NCI-H1436 (cell line): ENCODE measurements at regions not wholly inside any gene's neighbourhood (a gene's known extent, or its start where the extent isn't known, plus 50 kb on each side); places are given as distances from the start of the nearest gene placed in this dataset.
"Not testable (repeated sequence)": the region's sequence is repeated elsewhere in the genome, so short reads cannot be mapped to it uniquely, and the experiment has no call there.

Experiments
- DNase-seq: peaks from one replicate; lab custom pipeline; 2025; lab: John Stamatoyannopoulos, UW

DNA sequence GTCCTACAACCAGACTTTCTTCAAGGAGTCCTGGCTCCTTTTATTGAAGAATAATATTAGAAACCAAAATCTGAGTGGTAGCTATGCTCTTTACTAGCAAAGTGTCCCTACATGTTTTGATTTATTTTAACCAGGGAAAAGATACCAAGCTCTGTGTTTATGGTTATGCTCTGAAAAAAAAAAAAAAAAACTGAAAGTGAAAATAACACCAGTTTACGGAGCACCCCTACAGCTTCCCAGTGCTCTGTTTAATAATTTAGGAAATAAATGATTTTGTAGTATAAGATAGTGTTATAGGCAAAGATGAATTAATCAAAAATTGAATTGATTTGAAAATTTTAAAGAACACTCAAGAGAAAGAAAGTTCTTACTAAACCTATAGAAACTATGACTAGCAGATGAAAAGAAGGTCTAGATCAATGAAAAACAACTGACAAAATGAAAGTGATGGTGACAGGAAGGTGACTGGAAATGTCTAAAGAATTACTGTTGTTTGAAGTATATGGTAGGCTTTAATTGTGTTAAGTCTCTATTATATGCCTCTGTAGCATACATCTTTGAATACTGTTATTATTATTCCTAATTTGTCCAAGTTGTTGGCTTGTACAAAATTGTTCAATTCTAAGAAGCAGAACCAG is 1698.4 kb upstream of the PCDH10 start:
- no peak for DNase-seq

DNA sequence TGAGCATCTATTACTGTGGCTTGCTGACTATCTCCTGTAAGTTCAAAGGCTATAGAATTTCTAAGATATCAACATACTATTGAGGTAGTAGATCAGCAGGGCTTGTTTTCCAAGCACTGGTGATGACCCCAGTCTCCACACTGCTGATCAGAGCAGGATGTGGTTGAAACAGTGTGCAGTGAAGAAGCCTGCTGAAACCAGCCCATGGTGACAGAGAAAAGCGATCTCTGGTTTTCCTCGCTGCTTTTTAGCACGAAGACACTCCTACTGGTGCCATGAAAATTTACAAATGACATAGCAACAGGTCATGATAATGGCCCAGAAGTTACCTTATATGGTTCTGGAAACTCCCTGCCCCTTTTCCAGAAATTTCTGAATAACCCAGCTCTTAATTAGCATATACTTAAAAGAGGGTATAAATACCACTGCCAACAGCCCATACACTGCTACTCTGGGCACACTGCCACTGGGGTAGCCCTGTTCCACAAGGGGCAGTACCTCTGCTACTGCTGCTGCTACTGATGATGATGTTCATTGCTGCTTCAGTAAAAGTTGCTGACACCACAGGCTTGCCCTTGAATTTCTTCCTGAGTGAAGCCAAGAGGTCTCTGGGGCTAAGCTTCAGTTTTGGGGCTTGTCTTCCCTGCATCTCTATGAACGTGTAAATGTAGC is 1689.5 kb upstream of the PCDH10 start:
- DNase-seq, result no peak

DNA sequence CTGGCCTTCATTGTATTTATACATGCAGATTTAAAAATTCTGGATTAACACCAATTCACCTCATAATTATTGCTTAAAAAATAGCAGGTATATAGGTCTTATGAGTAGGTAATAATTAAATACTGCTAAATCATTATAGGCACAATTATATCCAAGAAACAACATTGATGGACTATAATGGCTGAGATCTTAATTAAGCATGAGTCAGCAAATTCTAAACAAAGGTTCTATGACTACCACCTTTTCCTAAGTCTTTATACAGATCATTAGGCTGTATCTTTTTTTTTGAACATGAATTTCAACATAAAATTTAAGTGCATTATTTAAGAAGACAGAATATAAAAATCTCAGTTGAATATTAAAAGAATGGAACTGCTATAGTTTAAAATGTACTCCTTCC is 1678.7 kb upstream of the PCDH10 start:
- no peak for DNase-seq

DNA sequence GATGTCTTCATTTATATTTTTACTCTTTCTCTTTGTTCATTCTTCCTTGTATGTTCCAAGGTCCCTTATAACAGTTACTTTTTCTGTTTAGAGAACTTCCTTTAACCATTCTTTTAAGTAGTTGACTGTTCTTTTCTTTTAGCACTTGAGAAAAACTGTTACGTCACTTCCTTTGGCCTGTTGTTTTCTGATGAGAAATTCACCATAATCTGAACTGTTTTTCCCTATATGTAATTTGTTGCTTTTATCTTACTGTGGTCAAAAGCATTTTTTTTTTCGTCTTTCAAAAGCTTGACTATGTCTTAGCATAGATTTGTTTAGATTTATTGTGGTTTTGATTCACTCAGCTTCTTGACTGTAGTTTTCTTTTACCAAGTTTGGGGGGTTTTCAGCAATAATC is 1660.3 kb upstream of the PCDH10 start:
- DNase-seq, result no peak

DNA sequence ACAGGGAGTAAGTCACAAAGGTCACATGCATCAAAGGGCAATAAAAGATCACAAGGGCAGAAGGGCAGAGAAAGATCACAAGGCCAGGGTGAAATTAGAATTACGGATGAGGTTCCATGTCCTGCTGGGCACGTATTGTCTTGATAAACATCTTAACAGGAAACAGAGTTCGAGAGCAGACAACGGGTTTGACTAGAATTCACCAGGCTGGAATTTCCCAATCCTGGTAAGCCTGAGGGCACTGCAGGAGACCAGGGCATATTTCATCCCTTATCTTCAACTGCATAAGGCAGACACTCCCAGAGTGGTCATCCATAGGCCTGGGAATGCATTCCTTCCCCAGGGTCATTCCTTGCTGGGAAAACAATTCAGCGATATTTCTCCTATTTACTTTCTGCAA is 1652.9 kb upstream of the PCDH10 start:
- not testable (repeated sequence) for DNase-seq

DNA sequence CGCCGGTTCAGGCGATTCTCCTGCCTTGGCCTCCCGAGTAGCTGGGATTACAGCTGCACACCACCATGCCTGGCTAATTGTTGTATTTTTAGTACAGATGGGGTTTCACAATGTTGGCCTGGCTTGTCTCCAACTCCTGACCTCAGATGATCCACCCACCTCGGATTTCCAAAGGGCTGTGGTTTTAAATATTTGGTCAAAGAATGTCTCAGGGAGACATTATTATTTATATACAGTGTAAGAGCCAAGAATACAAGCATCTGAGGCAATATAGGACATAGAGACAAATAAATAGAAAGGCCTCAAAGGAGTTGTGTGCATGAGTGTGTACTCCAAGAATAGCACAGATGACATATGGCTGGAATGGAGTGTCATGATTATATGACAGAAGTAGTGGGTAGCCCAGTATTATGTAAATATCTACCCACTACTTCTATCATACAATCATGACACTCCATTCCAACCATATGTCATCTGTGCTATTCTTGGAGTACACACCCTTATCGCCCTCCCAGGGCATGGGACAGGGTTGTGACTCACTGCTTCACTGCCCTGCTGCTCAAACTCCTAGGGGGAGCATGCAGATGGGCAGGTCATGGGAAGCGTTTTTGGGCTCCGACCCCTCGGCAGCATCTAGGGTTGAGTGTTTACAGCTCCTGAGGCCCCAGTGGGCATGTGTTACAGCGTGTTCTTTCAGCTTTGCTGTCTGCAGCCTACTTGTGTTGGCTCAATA is 1649.8 kb upstream of the PCDH10 start:
- no peak for DNase-seq

DNA sequence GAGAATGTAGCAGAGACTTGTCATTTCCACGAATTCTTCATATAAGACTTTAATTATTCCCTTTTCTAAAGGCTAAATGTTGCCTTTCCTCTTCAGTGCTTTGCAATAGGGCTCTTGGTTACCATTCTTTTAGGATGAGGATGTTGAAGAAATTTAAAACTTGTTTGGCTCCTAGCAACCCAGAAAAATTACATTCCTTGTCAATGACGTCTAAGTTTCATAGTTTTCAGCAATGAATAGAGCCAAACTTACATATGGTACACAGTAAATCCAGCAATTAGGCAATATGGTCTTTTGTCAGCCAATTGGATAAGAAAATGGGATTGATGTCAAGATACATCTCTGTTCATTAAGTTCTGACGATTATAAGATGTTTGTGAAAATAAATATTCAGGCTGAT is 1639.6 kb upstream of the PCDH10 start:
- DNase-seq, result no peak

DNA sequence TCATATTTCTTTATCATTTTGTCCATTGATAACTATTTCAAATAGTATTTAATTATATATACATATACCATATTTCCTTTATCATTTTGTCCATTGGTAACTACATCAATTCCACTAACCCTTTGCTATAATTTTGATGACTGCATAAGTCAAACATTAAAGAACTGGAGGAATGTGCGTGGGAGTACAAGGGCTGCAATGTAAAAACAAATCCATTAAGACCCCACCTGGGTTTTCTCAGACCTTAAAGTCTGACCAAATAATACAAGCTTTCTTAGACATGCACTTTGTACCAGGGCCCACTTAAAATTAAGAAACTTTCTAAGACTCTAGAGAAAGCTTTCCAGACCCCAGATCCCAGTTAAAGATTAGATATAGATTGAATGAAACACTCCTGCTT is 1622.4 kb upstream of the PCDH10 start:
- no peak for DNase-seq

DNA sequence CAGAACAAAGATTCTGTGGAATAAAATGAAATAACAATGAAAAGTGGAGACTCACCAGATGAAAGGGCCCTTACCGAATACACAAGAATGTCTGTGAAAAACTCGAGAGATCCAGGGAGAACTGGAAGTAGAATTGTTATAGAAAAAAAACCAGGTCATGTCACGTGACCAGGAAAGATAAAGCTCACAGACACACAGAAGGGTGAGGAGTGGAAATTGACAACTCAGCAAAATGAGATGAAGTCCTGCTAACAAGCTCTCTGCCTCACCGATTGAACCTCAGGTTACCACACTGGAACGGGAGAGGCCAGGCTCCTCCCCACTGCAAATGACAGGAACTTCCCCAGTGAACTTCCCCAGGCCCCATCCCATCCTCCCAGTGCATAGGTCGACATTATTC is 1618.0 kb upstream of the PCDH10 start:
- no peak for DNase-seq

DNA sequence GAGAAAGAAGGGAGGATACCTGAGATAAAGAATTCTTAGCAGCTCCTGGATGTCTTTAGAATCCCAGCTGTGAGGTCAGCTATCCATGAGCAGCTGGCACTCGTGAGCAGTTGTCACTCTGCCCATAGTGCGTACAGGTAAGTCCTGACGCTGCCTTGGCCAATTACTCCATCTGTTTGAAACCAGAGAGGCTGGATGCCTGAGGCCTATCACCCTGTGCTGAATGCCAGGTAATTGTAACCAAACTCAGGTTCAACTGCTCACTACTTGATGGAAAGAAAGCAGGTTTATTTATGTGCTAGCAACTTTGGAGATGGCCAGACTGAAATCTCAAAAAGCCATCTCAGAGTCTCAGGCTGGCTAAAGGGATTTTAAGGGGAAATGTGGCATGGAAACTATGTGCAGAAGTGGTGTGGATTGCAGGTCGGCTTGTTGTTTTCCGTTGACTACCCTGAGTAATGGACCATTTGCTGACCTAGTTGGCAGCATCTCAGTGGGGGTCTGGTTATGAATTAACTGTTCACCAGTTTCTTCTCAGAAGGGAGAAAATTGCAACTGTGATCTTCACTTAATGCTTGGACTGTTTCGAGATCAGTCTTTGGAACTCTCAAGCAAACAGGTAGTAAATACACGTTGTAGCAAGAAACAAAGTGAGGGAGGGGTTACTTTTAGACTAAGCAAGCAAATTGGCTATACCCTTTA is 1614.0 kb upstream of the PCDH10 start:
- no peak for DNase-seq

DNA sequence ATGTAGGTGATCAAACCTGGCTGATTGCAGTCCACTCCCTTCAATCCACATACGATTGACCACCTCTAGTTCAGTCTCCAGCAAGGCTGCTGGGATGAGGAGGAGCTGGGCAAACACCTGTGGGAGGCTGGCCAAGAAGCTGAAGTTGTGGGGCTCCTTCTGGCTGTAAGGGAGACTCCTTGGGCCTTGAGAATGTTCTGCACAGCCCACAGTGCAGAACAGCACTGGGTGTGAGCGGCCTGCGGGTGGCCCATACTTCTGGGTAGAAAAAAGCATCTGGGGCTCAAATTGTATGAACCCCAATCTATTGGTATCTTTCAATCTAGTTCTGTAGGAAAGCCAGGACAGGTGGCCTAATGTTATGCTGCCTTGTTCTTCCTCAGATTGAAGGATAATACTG is 1608.8 kb upstream of the PCDH10 start:
- DNase-seq, result no peak

DNA sequence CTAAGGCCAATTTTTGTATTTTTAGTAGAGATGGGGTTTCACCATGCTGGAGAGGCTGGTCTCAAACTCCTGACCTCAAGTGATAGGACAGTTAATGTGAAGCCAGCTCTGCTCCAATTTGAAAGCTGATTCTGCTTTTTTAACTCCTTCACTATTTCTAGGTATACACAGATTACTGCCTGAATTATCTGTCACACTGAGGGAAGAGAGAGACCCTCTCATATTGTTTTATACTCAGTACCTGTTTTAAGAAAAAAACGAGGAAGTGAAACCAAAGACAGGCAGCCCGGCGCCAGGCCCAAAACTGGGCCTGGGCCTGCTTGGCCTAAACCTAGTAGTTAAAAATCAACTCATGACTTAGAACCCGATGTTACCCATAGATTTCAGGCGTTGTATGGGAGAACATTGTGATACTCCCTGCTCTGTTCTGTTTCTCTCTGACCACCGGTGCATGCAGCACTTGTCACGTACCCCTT is 1601.5 kb upstream of the PCDH10 start:
- DNase-seq, result no peak

DNA sequence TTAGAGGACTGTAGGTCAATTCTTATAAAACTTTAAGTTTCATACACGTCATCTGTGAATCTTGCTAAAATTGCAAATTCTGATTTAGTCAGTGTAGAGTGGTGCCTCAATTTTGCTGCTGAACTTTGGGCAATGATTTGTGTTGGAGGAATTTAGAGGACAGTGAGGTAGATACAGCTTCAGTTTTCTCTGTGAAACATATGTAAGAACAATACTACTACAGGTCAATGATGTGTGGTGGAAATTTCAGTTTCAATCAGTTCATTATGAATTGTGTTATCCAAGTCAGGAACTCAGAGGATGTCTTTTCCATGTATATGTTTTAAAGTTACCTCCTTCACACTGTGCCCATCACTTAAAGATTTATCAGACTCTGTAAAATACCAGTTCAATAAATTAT is 1597.8 kb upstream of the PCDH10 start:
- DNase-seq, result no peak

DNA sequence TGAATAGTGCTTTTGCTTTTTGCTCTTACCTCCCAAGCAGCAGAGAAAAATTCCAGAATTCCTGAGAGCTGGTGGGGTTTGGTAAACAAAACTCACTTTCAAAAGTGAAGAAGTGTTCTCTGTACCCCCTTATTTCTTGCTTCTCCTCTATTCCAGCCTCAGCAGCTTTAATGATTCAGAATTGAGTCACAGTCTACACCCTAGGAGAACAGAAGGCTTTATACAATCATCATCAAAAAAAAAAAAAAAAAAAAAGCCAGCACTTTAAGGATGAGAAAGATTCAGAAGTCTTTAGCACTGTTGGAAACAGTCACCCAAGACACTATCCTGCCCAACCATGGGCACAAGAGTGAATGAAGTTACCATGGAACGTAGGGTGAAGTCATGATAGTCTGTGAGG is 1583.1 kb upstream of the PCDH10 start:
- DNase-seq, result no peak

DNA sequence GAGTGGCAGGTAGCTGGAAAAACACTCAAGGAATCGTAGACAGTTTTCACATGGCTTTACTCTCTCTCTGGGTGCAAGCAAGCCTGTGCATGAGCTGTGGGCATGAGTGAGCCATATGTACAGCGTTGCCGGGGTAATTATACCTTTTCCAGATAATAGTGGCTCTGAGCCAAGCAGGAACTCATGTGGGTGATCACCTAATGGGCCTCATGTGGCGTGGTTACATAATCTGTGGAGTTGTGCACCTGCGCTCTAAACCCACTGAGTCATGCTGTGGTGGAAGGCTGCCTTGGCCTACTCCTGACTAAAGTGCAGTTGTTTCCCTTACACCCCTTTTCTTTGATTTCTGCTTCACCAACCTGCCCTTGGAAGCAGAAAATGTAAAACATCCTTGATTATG is 1564.5 kb upstream of the PCDH10 start:
- no peak for DNase-seq

DNA sequence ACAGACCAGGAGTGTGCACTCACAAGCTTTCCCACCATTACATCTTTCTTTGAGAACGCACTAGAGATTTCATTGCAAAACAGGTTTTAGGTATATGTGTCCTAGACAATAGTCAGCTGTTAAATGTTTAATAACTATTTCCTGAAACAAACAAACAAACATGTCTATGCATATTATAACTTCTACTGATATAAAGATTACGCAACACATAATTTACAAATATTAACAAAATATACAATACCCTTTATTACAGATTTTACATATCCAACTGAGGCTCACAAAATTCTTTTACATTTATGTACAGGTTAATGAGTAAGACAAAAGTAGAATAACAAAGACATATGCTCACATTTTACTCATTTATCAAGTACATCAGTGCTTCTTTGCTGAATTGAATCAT is 1554.0 kb upstream of the PCDH10 start:
- DNase-seq, result no peak

DNA sequence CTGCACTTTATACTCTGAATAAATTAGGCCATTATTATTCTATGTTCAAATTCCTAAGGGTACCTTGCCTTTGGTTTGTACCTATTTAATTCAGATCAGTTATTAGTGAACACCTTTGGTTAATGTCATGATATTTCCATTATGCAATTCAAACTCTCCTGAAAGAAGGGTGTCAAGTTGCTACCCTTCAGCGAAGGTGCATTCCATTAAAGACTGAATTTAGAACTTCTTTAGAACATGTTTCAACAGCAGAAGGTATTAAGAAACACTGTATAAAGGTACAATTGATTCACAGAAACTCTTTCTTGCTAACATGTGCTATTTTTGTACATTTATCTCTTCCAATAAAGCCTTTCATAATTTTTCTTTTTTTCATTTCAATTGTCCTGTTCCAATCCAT is 1545.4 kb upstream of the PCDH10 start:
- no peak for DNase-seq

DNA sequence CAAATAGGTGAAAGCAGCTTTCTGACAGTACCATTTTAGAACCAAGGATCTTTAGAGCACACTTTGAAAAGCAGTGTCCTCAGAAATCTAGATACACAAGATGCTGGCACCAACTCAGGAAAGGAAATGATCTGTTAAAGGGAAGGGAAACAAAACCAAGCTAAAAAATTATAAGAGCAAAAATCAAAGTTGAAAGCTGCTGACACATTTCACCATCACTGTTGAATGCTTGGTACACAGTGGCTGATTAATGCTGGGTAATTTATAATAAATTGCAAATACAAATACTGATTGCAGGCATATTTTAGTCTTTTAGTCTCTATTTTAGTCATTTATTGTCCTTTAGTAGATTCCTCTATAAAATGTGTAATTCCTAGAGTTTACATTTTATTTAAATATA is 1540.1 kb upstream of the PCDH10 start:
- DNase-seq, result no peak

DNA sequence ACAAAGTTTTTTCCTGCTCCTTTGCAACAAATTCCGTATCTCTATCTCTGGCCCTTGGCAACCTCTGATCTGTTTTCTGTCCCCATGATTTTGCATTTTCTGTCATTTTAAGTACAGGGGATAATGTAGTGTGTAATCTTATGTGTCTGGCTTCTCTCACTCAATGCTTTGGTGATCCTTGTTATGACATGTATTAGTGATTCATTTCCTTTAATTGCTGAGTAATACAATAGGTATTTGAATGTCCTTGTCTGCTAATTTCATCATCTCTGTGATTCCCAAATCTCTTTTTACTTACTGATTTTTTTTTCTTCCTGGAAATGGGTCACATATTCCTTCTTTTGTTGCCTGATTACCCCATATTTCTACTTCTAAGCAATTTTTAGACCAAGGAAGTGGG is 1538.6 kb upstream of the PCDH10 start:
- not testable (repeated sequence) for DNase-seq

DNA sequence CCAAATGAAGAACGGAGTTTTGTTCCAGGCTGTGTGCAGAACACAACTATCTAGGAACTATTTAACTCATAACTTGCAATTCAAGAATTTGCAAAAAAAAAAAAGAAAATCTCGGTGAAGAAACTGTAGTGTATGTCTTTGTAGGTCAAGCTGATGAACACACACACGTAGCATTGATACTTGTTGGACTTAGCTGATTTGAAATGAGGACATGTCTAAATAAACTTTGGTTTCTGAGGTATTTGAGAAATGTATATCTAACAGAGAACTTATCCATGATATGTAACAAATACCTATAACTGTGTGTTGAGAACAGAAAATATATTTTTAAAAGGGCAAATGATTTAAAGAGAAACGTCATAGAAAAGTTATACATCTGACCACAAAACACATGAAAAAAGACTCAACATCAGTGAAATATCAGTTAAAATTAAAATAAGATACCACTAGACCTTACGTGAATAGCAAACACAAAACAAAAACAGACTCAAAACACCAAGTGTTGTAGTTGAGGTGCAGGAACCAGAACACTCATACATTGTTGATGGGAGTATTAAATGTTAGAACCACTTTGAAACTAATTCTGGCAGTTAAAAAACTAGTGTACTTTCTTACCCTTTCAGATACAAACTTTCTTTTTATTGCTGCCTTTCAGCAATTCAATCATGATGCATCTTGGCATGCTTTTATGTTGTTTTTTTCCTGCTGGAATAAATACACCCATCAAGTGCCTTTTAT is 1535.8 kb upstream of the PCDH10 start:
- DNase-seq, result no peak

DNA sequence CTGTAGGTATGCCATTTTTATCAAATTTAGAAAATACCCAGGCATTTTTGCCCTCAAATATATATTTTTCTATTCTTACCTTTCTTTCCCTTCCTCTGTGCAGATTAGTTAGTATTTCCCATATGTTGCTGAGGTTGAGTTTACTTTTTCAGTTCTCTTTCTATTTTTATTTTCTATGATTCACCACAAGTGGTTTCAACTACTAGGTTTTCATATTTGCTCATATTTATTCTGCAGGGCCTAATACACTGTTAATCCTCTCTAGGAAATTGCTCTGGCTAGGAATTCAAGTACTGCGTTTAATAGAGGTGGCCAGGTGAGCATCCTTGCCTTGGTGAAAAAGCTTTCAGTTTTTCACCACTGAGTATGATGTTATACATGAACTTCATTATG is 1535.3 kb upstream of the PCDH10 start:
- DNase-seq, result no peak

DNA sequence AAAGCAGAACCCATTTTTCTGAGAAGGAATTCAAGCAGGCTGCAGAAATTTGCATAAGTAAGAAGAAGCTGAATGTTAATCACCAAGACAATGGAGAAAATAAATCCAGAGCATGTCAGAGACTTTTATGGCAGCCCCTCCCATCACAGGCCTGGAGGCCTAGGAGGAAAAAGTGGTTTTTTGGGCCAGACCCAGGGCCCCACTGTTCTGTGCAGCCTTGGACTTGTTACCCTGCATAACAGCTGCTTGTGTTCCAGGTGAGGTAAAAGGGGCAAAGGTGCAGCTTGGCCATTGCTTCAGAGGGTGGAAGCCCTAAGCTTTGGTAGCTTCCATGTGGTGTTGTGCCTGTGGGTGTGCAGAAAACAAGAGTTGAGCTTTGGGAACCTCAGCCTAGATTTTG is 1516.2 kb upstream of the PCDH10 start:
- DNase-seq, result no peak
